ENCODE measurements at regions not wholly inside any gene's neighbourhood (a gene's known extent, or its start where the extent isn't known, plus 50 kb on each side); places are given as distances from the start of the nearest gene placed in this dataset.

- Histone ChIP-seq H3K27me3 (no peaks in the 10 kb centered on the region), H3K36me3 (no peaks in the 10 kb centered on the region), H3K4me3 (no peak overlapping the region), H3K4me1 (no peaks in the 10 kb centered on the region), H3K9me3 (no peaks in the 10 kb centered on the region), H3K27ac (no peak overlapping the region)
- TF ChIP-seq POLR2A (IDR thresholded peaks at IDR 0.05): no peak
- no peak for TF ChIP-seq POLR2AphosphoS5 (IDR thresholded peaks at IDR 0.05)
- TF ChIP-seq, protein P1, sequence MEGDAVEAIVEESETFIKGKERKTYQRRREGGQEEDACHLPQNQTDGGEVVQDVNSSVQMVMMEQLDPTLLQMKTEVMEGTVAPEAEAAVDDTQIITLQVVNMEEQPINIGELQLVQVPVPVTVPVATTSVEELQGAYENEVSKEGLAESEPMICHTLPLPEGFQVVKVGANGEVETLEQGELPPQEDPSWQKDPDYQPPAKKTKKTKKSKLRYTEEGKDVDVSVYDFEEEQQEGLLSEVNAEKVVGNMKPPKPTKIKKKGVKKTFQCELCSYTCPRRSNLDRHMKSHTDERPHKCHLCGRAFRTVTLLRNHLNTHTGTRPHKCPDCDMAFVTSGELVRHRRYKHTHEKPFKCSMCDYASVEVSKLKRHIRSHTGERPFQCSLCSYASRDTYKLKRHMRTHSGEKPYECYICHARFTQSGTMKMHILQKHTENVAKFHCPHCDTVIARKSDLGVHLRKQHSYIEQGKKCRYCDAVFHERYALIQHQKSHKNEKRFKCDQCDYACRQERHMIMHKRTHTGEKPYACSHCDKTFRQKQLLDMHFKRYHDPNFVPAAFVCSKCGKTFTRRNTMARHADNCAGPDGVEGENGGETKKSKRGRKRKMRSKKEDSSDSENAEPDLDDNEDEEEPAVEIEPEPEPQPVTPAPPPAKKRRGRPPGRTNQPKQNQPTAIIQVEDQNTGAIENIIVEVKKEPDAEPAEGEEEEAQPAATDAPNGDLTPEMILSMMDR (IDR thresholded peaks at IDR 0.05): no peak
- intact Hi-C loops (cut with DNase I; ENCODE audit: low total_unique reads): no loop called here
- no peak for DNase-seq (ENCODE audit: low spot score in 2 of 2)
Measured at GRCh38 chr16:65945493-65945892, 421.0 kb upstream of the CDH5 start.

DNA sequence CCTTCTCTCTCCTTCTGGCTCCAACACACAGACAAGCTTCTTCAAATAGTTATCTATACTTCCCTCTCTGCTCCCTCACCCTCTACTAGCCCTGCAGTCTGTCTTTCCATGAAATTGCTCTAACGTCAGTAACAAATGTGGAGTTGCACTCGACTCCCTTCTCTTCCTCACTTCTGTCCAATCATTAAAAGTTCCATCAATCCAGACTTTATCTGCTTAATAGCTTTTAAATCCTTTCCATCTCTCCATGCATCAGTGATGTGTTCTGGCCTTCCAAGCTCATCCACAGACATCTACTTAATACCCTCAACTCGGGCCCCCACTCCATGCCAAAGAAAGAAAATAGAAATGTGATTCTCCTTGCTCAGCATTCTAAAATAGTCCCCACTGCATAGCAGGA, 422.1 kb upstream of the CDH5 start:
- no peak for TF ChIP-seq POLR2AphosphoS5 (IDR thresholded peaks at IDR 0.05)
- TF ChIP-seq, protein P1 (IDR thresholded peaks at IDR 0.05): no peak
- TF ChIP-seq POLR2A (IDR thresholded peaks at IDR 0.05): no peak
- no peaks in the 10 kb centered on the region for H3K4me1 ChIP-seq
- H3K4me3 ChIP-seq: no peak overlapping the region
- intact Hi-C loops (cut with DNase I; ENCODE audit: low total_unique reads): no loop called here
- H3K27ac ChIP-seq: no peak overlapping the region
- H3K9me3 ChIP-seq: no peaks in the 10 kb centered on the region
- no peaks in the 10 kb centered on the region for H3K36me3 ChIP-seq
- DNase-seq (ENCODE audit: low spot score in 2 of 2): no peak
- no peaks in the 10 kb centered on the region for H3K27me3 ChIP-seq

GRCh38 chr16:65940711-65941110, 425.8 kb upstream of the CDH5 start:
- TF ChIP-seq, protein P1 (IDR thresholded peaks at IDR 0.05): no peak
- TF ChIP-seq POLR2AphosphoS5 (IDR thresholded peaks at IDR 0.05) (no peak), POLR2A (IDR thresholded peaks at IDR 0.05) (no peak)
- Histone ChIP-seq H3K27me3 (no peaks in the 10 kb centered on the region), H3K36me3 (no peaks in the 10 kb centered on the region), H3K4me3 (no peak overlapping the region), H3K27ac (no peak overlapping the region), H3K4me1 (no peaks in the 10 kb centered on the region), H3K9me3 (no peaks in the 10 kb centered on the region)
- DNase-seq (ENCODE audit: low spot score in 2 of 2): no peak
- intact Hi-C loops (cut with DNase I; ENCODE audit: low total_unique reads): no loop called here

- Histone ChIP-seq H3K27ac (no peak overlapping the region), H3K9me3 (no peaks in the 10 kb centered on the region), H3K4me3 (no peak overlapping the region), H3K36me3 (no peaks in the 10 kb centered on the region), H3K4me1 (no peaks in the 10 kb centered on the region), H3K27me3 (no peaks in the 10 kb centered on the region)
- DNase-seq (ENCODE audit: low spot score in 2 of 2): no peak
- TF ChIP-seq, protein P1 (IDR thresholded peaks at IDR 0.05): no peak
- TF ChIP-seq POLR2A (IDR thresholded peaks at IDR 0.05) (no peak), POLR2AphosphoS5 (IDR thresholded peaks at IDR 0.05) (no peak)
- intact Hi-C loops (cut with DNase I; ENCODE audit: low total_unique reads): no loop called here
Measured at GRCh38 chr16:65938083-65938482, 428.4 kb upstream of the CDH5 start.

- Histone ChIP-seq H3K27ac (no peak overlapping the region), H3K4me3 (no peak overlapping the region), H3K27me3 (no peaks in the 10 kb centered on the region), H3K4me1 (no peaks in the 10 kb centered on the region), H3K9me3 (no peaks in the 10 kb centered on the region), H3K36me3 (no peaks in the 10 kb centered on the region)
- no peak for DNase-seq (ENCODE audit: low spot score in 2 of 2)
- intact Hi-C loops (cut with DNase I; ENCODE audit: low total_unique reads): no loop called here
- no peak for TF ChIP-seq POLR2AphosphoS5 (IDR thresholded peaks at IDR 0.05)
- TF ChIP-seq, protein P1 (IDR thresholded peaks at IDR 0.05): no peak
- TF ChIP-seq POLR2A (IDR thresholded peaks at IDR 0.05): no peak
Measured at GRCh38 chr16:65937455-65937854, 429.0 kb upstream of the CDH5 start.

All from breast epithelium (tissue), 4 donors.